ENCODE measurements at regions not wholly inside any gene's neighbourhood (a gene's known extent, or its start where the extent isn't known, plus 50 kb on each side); places are given as distances from the start of the nearest gene placed in this dataset.

- TF ChIP-seq CHD7 (IDR thresholded peaks at IDR 0.05; ENCODE audit: insufficient replicate concordance, low read length) (no peak), HDAC2 (IDR thresholded peaks at IDR 0.05; ENCODE audit: borderline replicate concordance in 1 of 2, low read depth in 2 of 2, low read length in 2 of 2) (no peak), KDM4A (IDR thresholded peaks at IDR 0.05; ENCODE audit: low read depth, low read length, severe bottlenecking) (no peak), SAP30 (IDR thresholded peaks at IDR 0.05; ENCODE audit: insufficient read depth, insufficient replicate concordance, low read length) (no peak), NRF1 (IDR thresholded peaks at IDR 0.05; ENCODE audit: low read depth, low read length) (no peak), CBX8 (IDR thresholded peaks at IDR 0.05; ENCODE audit: borderline replicate concordance, low read depth, low read length) (no peak), SP1 (IDR thresholded peaks at IDR 0.05; ENCODE audit: low read depth, low read length) (no peak), RXRA (IDR thresholded peaks at IDR 0.05; ENCODE audit: insufficient read depth, low read depth, low read length) (no peak), JUN (IDR thresholded peaks at IDR 0.05; ENCODE audit: low read depth, low read length) (no peak), TBP (IDR thresholded peaks at IDR 0.05; ENCODE audit: low read depth, low read length) (no peak)
Observed at GRCh38 chr9:14391620-14392019, 77.7 kb upstream of the NFIB start (continued).
